GM19463 (cell line): ENCODE measurements at regions not wholly inside any gene's neighbourhood (a gene's known extent, or its start where the extent isn't known, plus 50 kb on each side); places are given as distances from the start of the nearest gene placed in this dataset.
"Not testable (repeated sequence)": the region's sequence is repeated elsewhere in the genome, so short reads cannot be mapped to it uniquely, and the experiment has no call there.

Experiments
- ATAC-seq: cut with Tn5 transposase; IDR thresholded peaks from one replicate; pipeline ENCODE4 v1.9.1; 2021; ENCODE audit warnings: mild to moderate bottlenecking, moderate library complexity; ENCODE audit not compliant: unreplicated experiment

- no peak for ATAC-seq
Observed at GRCh38 chr22:48628891-48629543, 1198.7 kb downstream of the BRD1 start.

- no peak for ATAC-seq
Observed at GRCh38 chr22:48627966-48628365, 1199.7 kb downstream of the BRD1 start.

- ATAC-seq = no peak
Observed at GRCh38 chr22:48627203-48627602, 1200.5 kb downstream of the BRD1 start.

- no peak for ATAC-seq
Observed at GRCh38 chr22:48624401-48624800, 1203.3 kb downstream of the BRD1 start.

- no peak for ATAC-seq
Observed at GRCh38 chr22:48622891-48623545, 1204.7 kb downstream of the BRD1 start.

- no peak for ATAC-seq
Observed at GRCh38 chr22:48621085-48621484, 1206.6 kb downstream of the BRD1 start.

GRCh38 chr22:48620460-48620859, 1207.2 kb downstream of the BRD1 start:
- not testable (repeated sequence) for ATAC-seq

GRCh38 chr22:48619721-48620120, 1208.0 kb downstream of the BRD1 start:
- no peak for ATAC-seq

GRCh38 chr22:48618326-48618725, 1209.3 kb downstream of the BRD1 start:
- ATAC-seq = no peak

- no peak for ATAC-seq
Observed at GRCh38 chr22:48616656-48617055, 1211.0 kb downstream of the BRD1 start.

GRCh38 chr22:48615171-48616008, 1212.3 kb downstream of the BRD1 start:
- no peak for ATAC-seq

GRCh38 chr22:48613566-48614200, 1214.0 kb downstream of the BRD1 start:
- no peak for ATAC-seq

- ATAC-seq = no peak
Observed at GRCh38 chr22:48612077-48612995, 1215.3 kb downstream of the BRD1 start.

GRCh38 chr22:48609279-48609865, 1218.3 kb downstream of the BRD1 start:
- no peak for ATAC-seq

- no peak for ATAC-seq
Observed at GRCh38 chr22:48607901-48608662, 1219.6 kb downstream of the BRD1 start.

- ATAC-seq = no peak
Observed at GRCh38 chr22:48606684-48607307, 1220.9 kb downstream of the BRD1 start.

- ATAC-seq = no peak
Observed at GRCh38 chr22:48605856-48606481, 1221.7 kb downstream of the BRD1 start.

- ATAC-seq = no peak
Observed at GRCh38 chr22:48605125-48605524, 1222.5 kb downstream of the BRD1 start.
